Neutrophil (primary cell): ENCODE measurements at regions not wholly inside any gene's neighbourhood (a gene's known extent, or its start where the extent isn't known, plus 50 kb on each side); places are given as distances from the start of the nearest gene placed in this dataset.

Source experiments
- H3K27ac ChIP-seq: fragments of 200-600 bp; sonication (generic); 2 replicates; pipeline ENCODE4 v1.5.1; 2016; ENCODE audit warnings: mild to moderate bottlenecking, moderate library complexity
- H3K27me3 ChIP-seq: fragments of 200-600 bp; sonication (generic); 2 replicates; pipeline ENCODE4 v1.6.0; 2016; ENCODE audit warnings: mild to moderate bottlenecking
- H3K36me3 ChIP-seq: fragments of 200-600 bp; sonication (generic); 2 replicates; pipeline ENCODE4 v1.5.1; 2017
- H3K4me1 ChIP-seq, 2 experiments: fragments of 200-600 bp in 1 of 2; sonication (generic) in 1 of 2; 1 replicate in 1 of 2; 2 replicates in 1 of 2; pipeline versions ENCODE4 v1.5.1 to v1.6.1; 2013 to 2016; ENCODE audit warnings: low read depth in 1 of 2, low read length in 1 of 2, mild to moderate bottlenecking in 1 of 2, moderate library complexity in 1 of 2; ENCODE audit not compliant: control insufficient read depth in 1 of 2, insufficient read depth in 1 of 2
- H3K4me3 ChIP-seq, 2 experiments: fragments of 200-600 bp in 1 of 2; sonication (generic) in 1 of 2; 1 replicate in 1 of 2; 2 replicates in 1 of 2; pipeline ENCODE4 v1.5.1; 2013 to 2016; ENCODE audit warnings: low read depth in 1 of 2, low read length in 1 of 2, mild to moderate bottlenecking in 1 of 2, moderate library complexity in 1 of 2
- H3K9me3 ChIP-seq: fragments of 200-600 bp; sonication (generic); 2 replicates; pipeline ENCODE4 v1.5.1; 2016
- CTCF ChIP-seq: fragments of 200-600 bp; sonication (generic); IDR thresholded peaks from 2 replicates; pipeline ENCODE4 v1.5.1; 2016; ENCODE audit warnings: antibody characterized with exemption

DNA sequence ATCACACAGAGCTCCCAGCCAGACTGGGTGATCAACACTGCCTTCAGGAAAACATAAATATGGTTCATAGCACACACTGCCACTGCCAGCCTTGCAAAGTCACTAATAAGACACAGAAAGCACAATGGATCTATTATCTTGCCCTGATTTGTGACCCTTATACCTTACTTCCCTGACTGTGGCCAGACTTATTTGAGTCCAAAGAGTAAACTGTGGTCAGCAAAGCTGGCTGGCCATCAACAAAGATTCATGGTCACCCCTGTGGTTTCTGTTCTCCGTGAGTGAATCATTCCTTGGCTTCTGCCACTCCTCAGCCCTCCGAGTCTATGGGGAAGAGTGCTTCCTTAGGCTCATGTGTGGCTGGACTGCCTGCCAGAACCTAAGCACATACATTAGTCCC is 437.7 kb downstream of the RAP2B start:
- Histone ChIP-seq H3K27ac (no peak overlapping the region), H3K4me3 (no peak overlapping the region), H3K4me1 (peaks cover 4 to 7% of the 10 kb centered on the region in 2 experiments), H3K9me3 (no peaks in the 10 kb centered on the region), H3K27me3 (peaks cover 4% of the 10 kb centered on the region), H3K36me3 (no peaks in the 10 kb centered on the region)
- TF ChIP-seq CTCF = no peak

DNA sequence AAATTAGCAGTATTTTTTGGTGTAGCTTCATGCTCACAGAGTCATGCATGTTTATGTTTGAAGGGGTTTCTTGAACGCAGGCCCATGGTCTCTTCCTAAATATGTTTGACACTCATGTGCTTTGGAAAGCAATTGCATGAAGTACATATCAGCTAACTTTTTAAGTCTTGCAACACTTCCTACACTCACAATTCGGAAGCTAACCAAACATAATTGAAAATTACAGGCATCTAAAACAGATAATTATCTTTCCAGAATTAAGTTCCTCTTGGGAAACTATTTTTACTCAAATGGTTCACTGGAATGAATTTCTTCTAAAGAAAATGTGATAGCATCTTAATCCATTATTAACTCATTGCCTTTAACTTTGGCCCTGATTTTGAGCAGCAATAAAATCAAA is 438.9 kb downstream of the RAP2B start:
- Histone ChIP-seq H3K27me3 (no peaks in the 10 kb centered on the region), H3K27ac (no peak overlapping the region), H3K9me3 (no peaks in the 10 kb centered on the region), H3K36me3 (no peaks in the 10 kb centered on the region), H3K4me1 (peaks cover 4 to 7% of the 10 kb centered on the region in 2 experiments), H3K4me3 (no peak overlapping the region)
- TF ChIP-seq CTCF = no peak

GRCh38 chr3:153601374-153601853 is 439.4 kb downstream of the RAP2B start:
- Histone ChIP-seq H3K27ac (no peak overlapping the region), H3K4me1 (peaks cover 4 to 7% of the 10 kb centered on the region in 2 experiments), H3K36me3 (no peaks in the 10 kb centered on the region), H3K9me3 (no peaks in the 10 kb centered on the region), H3K27me3 (no peaks in the 10 kb centered on the region), H3K4me3 (no peak overlapping the region)
- no peak for TF ChIP-seq CTCF

- Histone ChIP-seq H3K4me1 (peaks cover 4 to 7% of the 10 kb centered on the region in 2 experiments), H3K9me3 (no peaks in the 10 kb centered on the region), H3K27me3 (no peaks in the 10 kb centered on the region), H3K4me3 (no peak overlapping the region), H3K27ac (no peak overlapping the region), H3K36me3 (no peaks in the 10 kb centered on the region)
- no peak for TF ChIP-seq CTCF
Measured at GRCh38 chr3:153602801-153603200, 440.8 kb downstream of the RAP2B start.

GRCh38 chr3:153614140-153614539 is 452.1 kb downstream of the RAP2B start:
- Histone ChIP-seq H3K27me3 (no peaks in the 10 kb centered on the region), H3K9me3 (no peaks in the 10 kb centered on the region), H3K4me1 (peaks cover 0 to 10% of the 10 kb centered on the region in 2 experiments), H3K4me3 (no peak overlapping the region), H3K27ac (no peak overlapping the region), H3K36me3 (no peaks in the 10 kb centered on the region)
- no peak for TF ChIP-seq CTCF

DNA sequence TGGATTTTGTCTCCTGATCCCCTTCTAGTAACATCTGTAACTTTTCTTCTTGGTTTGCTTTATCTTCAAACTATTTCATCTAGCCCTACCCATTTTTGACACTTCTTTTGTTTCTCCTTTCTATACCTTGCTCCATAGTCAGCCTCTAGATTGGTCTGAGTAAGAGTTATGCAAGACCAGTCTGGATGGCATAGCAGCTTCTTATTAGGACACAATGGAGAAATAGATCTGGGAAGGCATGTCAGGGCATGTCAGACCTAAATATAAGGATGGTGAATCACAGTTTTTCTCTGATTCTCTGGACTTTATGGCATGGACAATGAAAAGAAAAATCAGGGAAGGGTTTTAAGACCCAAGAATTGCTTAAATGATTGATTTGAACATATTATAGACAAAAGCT is 452.5 kb downstream of the RAP2B start:
- no peaks in the 10 kb centered on the region for H3K36me3 ChIP-seq
- no peaks in the 10 kb centered on the region for H3K27me3 ChIP-seq
- TF ChIP-seq CTCF = no peak
- peaks cover 0 to 10% of the 10 kb centered on the region in 2 experiments for H3K4me1 ChIP-seq
- H3K27ac ChIP-seq = no peak overlapping the region
- no peak overlapping the region for H3K4me3 ChIP-seq
- H3K9me3 ChIP-seq = no peaks in the 10 kb centered on the region
